ENCODE measurements at regions not wholly inside any gene's neighbourhood (a gene's known extent, or its start where the extent isn't known, plus 50 kb on each side); places are given as distances from the start of the nearest gene placed in this dataset.

GRCh38 chr20:12614764-12615163 lies 394.0 kb upstream of the SPTLC3 start:
- H3K79me1 ChIP-seq (ENCODE audit: insufficient read depth, low read depth, low read length, poor library complexity, severe bottlenecking), result no peaks in the 10 kb centered on the region

More at GRCh38 chr20:12614764-12615163, 394.0 kb upstream of the SPTLC3 start:
- Histone ChIP-seq H3K56ac (ENCODE audit: insufficient read length, low read depth, low read length) (no peak overlapping the region), H3K23ac (ENCODE audit: insufficient read length, low read depth, low read length) (no peak overlapping the region), H4K20me1 (ENCODE audit: control insufficient read depth, insufficient read depth, insufficient read length) (no peaks in the 10 kb centered on the region), H2BK20ac (ENCODE audit: low read depth, low read length, poor library complexity, severe bottlenecking) (no peak overlapping the region), H3K27ac (ENCODE audit: insufficient read length, low read depth, low read length) (no peak overlapping the region), H3T11ph (ENCODE audit: low read length) (no peak overlapping the region), H2BK120ac (ENCODE audit: low read depth, low read length, poor library complexity, severe bottlenecking) (no peak overlapping the region), H3K23me2 (ENCODE audit: insufficient read length, low read depth, low read length, poor library complexity, severe bottlenecking) (no peaks in the 10 kb centered on the region), H3K79me2 (ENCODE audit: insufficient read depth, low read length) (no peaks in the 10 kb centered on the region; the same call in 1 of the 2 replicates), H3K9me3 (ENCODE audit: control insufficient read depth, low read depth, low read length) (no peaks in the 10 kb centered on the region), H3K18ac (ENCODE audit: insufficient read length, low read depth, low read length) (no peak overlapping the region), H4K5ac (ENCODE audit: insufficient read length, low read depth, low read length) (no peak overlapping the region), H3K4me1 (ENCODE audit: insufficient read depth, low read length) (no peaks in the 10 kb centered on the region), H4K91ac (ENCODE audit: insufficient read length, low read depth, low read length) (no peak overlapping the region), H3K9ac (ENCODE audit: extremely low read depth, insufficient read length, low read length) (no peak overlapping the region), H3K27me3 (ENCODE audit: insufficient read depth, low read length) (no peaks in the 10 kb centered on the region), H2BK5ac (ENCODE audit: insufficient read length, low read length) (no peak overlapping the region), H2BK15ac (ENCODE audit: low read depth, low read length) (no peak overlapping the region), H4K8ac (replicated peaks; ENCODE audit: insufficient read length, low read depth, low read length) (no peak overlapping the region), H3K4ac (ENCODE audit: low read depth, low read length) (no peak overlapping the region), H2AFZ (ENCODE audit: low read length) (no peak overlapping the region), H2BK12ac (ENCODE audit: insufficient read length, low read depth, low read length) (no peak overlapping the region), H2AK5ac (ENCODE audit: insufficient read length, low read length) (no peak overlapping the region), H3K4me2 (ENCODE audit: insufficient read depth, insufficient read length, low read length) (no peak overlapping the region), H3K14ac (ENCODE audit: insufficient read depth, low read length) (no peak overlapping the region)
- Mint-ChIP-seq H3K36me3 (ENCODE audit: insufficient read depth in 1 of 3, low read depth in 3 of 3) (peaks cover 0 to 3% (median 0%) of the 10 kb centered on the region in 3 experiments; a peak in 2 of 7 replicates), H3K27ac (no peak overlapping the region), H3K4me3 (no peak overlapping the region), H3K9me3 (peaks cover 0 to 8% of the 10 kb centered on the region in 2 experiments; a peak in 3 of 5 replicates), H3K4me1 (no peaks in the 10 kb centered on the region), H3K27me3 (ENCODE audit: low read depth) (no peaks in the 10 kb centered on the region)
- no peak for DNase-seq
- no CpG with 5 or more reads among the region's 1 CpG for WGBS (ENCODE audit: extremely low coverage, insufficient read length, low lambda C conversion rate)
- TF ChIP-seq CTCF (conservative IDR thresholded peaks at IDR 0.05), result no peak
